HL-60 (cell line): ENCODE measurements at regions not wholly inside any gene's neighbourhood (a gene's known extent, or its start where the extent isn't known, plus 50 kb on each side); places are given as distances from the start of the nearest gene placed in this dataset.

ENCODE experiments used
- GABPA ChIP-seq: IDR thresholded peaks from 2 replicates; pipeline ENCODE4 v1.6.1; 2012; ENCODE audit warnings: low read depth
- POLR2AphosphoS5 ChIP-seq: IDR thresholded peaks from 2 replicates; pipeline ENCODE4 v1.6.1; 2012; ENCODE audit warnings: low read depth
- TF ChIP-seq, protein P1 (sequence below): IDR thresholded peaks from one replicate; pipeline ENCODE4 v1.5.1; 2011; ENCODE audit warnings: low read length, control low read depth, inconsistent platforms; ENCODE audit not compliant: insufficient read depth
- TF ChIP-seq, protein P2 (sequence below): IDR thresholded peaks from 2 replicates; pipeline ENCODE4 v1.6.1; 2012; ENCODE audit warnings: low read depth; ENCODE audit not compliant: insufficient replicate concordance

DNA sequence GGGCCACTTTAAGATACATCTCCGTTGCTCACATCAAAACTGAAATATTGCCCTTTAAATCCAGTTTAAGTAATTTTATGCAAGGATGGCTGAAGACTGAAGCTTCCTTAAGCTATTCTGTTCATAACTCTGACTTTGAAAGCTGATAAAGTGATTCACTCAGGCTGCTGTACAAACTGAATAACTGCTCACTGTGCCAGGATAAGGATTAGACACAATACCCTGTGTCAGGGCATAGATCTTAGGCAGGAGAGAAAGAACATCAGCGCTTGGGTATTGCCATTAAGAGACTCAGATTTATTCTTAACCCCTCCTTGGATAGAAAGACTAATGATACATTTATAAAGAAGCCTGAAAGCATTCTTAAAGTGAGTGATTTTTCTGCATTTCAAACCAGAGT, 614.5 kb upstream of the ZWINT start:
- TF ChIP-seq, protein P1, sequence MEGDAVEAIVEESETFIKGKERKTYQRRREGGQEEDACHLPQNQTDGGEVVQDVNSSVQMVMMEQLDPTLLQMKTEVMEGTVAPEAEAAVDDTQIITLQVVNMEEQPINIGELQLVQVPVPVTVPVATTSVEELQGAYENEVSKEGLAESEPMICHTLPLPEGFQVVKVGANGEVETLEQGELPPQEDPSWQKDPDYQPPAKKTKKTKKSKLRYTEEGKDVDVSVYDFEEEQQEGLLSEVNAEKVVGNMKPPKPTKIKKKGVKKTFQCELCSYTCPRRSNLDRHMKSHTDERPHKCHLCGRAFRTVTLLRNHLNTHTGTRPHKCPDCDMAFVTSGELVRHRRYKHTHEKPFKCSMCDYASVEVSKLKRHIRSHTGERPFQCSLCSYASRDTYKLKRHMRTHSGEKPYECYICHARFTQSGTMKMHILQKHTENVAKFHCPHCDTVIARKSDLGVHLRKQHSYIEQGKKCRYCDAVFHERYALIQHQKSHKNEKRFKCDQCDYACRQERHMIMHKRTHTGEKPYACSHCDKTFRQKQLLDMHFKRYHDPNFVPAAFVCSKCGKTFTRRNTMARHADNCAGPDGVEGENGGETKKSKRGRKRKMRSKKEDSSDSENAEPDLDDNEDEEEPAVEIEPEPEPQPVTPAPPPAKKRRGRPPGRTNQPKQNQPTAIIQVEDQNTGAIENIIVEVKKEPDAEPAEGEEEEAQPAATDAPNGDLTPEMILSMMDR, result no peak
- TF ChIP-seq, protein P2, sequence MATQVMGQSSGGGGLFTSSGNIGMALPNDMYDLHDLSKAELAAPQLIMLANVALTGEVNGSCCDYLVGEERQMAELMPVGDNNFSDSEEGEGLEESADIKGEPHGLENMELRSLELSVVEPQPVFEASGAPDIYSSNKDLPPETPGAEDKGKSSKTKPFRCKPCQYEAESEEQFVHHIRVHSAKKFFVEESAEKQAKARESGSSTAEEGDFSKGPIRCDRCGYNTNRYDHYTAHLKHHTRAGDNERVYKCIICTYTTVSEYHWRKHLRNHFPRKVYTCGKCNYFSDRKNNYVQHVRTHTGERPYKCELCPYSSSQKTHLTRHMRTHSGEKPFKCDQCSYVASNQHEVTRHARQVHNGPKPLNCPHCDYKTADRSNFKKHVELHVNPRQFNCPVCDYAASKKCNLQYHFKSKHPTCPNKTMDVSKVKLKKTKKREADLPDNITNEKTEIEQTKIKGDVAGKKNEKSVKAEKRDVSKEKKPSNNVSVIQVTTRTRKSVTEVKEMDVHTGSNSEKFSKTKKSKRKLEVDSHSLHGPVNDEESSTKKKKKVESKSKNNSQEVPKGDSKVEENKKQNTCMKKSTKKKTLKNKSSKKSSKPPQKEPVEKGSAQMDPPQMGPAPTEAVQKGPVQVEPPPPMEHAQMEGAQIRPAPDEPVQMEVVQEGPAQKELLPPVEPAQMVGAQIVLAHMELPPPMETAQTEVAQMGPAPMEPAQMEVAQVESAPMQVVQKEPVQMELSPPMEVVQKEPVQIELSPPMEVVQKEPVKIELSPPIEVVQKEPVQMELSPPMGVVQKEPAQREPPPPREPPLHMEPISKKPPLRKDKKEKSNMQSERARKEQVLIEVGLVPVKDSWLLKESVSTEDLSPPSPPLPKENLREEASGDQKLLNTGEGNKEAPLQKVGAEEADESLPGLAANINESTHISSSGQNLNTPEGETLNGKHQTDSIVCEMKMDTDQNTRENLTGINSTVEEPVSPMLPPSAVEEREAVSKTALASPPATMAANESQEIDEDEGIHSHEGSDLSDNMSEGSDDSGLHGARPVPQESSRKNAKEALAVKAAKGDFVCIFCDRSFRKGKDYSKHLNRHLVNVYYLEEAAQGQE, result no peak
- no peak for TF ChIP-seq POLR2AphosphoS5
- TF ChIP-seq GABPA, result no peak
